DLD1 (cell line): ENCODE measurements at regions not wholly inside any gene's neighbourhood (a gene's known extent, or its start where the extent isn't known, plus 50 kb on each side); places are given as distances from the start of the nearest gene placed in this dataset.

Experiments
- in situ Hi-C: cut with HindIII; loops from 2 replicates; pipeline ENCODE4 v1.10.0; 2017; ENCODE audit warnings: low sequenced_read_pairs

DNA sequence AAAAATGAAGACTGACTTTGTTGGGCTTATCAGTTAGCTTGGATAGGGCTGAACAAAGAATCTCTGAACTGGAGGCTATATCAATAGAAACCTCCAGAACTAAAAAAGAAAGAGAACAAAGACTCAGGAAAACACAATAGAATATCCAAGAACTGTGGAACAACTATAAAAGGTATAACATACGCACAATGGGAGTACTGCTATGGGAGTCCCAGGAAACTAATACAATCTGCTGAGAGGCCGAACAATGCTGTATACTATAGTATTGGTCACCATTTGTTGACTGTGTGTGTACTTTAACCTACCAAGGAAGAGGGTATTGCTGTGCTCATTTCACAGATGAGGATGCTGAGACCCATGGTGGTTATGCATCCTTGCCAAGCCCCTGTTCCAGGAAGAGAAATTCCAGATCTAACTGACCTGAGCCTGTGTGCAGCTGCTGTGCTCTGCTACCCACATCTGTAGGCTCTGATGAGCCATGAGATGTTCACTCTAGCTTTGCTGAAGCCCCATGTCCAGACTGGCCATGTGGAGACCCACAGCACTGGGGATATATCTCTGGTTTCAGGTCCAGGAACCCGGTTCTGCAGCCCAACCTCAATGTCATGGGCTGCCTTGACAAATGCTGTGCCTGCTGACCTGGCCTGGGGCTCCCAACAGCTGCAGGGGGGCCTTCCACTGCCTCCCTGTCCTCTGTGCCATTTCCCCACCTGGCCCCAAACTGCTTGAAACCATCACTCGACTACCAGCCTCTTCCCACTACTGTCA lies 254.3 kb upstream of the TNRC6C start:
- in situ Hi-C loops, result no loop called here

DNA sequence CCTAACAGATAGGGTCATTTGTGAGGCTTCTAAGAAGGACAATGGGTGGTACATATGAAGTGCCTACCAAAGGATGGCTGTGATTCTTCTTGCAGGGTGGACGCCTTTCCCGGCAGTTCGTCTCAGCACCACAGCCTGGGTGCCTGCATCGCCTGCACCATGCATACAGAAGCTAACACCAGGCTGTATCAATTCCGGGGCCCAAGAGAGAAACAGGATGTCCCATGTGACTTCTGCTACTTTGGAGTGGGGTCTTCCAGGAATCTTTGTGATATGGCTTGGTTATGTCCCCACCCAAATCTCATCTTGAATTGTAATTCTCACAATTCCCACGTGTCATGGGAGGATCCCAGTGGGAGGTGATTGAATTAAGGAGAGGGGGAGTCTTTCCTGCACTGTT lies 251.6 kb upstream of the TNRC6C start:
- in situ Hi-C loops, result no loop called here

DNA sequence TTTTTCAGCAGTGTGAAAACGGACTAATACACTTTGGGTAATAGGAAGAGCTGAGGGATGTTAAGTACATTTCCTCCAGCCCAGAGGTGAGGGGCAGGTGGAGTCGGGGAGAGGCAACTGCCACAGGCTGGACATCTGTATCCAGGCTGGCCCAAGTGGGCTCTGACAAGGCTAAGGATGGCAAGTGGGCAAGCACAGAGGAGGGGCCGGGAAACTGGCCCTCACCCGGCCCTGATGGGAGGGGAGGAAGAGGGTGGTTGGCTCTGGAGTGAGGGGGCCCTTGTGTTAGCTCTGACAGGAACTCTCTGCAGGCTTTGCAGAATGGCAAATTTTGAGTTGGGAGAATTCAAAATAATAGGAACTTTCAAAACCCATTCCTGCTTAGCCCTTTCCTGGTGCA lies 251.0 kb upstream of the TNRC6C start:
- in situ Hi-C loops, result no loop called here

- in situ Hi-C loops, result no loop called here
Measured at GRCh38 chr17:77708049-77708448, 250.5 kb upstream of the TNRC6C start.

DNA sequence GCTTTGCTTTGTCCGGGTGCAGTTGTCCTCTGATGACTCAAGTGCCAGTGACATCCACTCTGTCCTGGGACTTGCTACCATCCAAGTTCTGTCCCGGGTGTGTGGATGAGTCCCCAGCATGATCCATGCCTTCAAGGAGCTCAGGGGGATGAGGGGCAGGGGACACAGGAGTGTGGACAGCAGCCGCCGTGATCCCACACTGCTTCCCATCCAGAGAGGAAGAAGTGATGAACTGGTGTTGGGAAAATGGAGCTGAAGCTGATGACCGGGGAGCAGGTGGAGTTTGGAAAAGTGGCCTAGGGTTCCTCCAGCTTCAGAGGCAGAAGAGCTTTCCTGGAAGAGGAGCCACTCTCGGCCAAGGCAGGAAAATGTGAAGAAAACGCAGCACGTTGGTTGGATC lies 249.6 kb upstream of the TNRC6C start:
- in situ Hi-C loops, result no loop called here

- in situ Hi-C loops, result no loop called here
Measured at GRCh38 chr17:77709594-77709993, 248.9 kb upstream of the TNRC6C start.

DNA sequence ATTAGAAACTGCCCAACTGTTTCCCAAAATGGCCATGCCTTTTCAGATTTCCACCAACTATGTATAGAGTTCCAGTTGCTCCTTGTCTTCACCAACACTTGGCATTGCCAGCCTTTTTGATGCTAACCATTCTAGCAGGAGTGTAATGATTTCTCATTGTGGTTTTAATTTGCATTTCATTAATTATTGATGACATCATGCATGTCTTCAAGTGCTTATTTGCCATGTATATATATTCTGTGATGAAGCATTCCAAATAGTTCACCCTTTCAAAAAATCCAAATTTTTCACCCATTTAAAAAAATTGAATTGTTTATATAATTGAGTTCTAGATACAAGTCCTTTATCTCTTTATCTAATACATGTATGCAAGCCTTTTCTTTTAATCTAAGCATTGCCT lies 245.9 kb upstream of the TNRC6C start:
- in situ Hi-C loops, result no loop called here

GRCh38 chr17:77716289-77716926 lies 242.1 kb upstream of the TNRC6C start:
- in situ Hi-C loops, result no loop called here

- in situ Hi-C loops, result no loop called here
Measured at GRCh38 chr17:77717941-77718668, 240.4 kb upstream of the TNRC6C start.

GRCh38 chr17:77718669-77718961 lies 239.9 kb upstream of the TNRC6C start:
- in situ Hi-C loops, result no loop called here

GRCh38 chr17:77719806-77720205 lies 238.7 kb upstream of the TNRC6C start:
- in situ Hi-C loops, result no loop called here

- in situ Hi-C loops, result no loop called here
Measured at GRCh38 chr17:77720946-77721845, 237.3 kb upstream of the TNRC6C start.

DNA sequence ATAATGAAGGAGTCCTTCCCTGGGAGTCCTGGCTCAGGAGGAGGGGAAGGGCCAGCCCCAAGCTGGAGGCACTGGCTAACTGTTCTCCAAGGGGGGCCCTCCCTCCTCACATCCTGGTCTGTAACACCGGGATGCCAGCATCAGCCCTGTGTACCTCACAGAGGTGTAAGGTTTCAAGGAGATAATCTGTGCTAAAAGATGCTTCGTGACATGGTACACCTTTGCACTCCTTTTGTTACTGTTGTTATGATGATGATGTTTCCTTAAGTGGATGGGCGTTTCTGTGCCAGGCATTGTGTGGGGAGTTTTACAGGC lies 236.7 kb upstream of the TNRC6C start:
- in situ Hi-C loops, result no loop called here

DNA sequence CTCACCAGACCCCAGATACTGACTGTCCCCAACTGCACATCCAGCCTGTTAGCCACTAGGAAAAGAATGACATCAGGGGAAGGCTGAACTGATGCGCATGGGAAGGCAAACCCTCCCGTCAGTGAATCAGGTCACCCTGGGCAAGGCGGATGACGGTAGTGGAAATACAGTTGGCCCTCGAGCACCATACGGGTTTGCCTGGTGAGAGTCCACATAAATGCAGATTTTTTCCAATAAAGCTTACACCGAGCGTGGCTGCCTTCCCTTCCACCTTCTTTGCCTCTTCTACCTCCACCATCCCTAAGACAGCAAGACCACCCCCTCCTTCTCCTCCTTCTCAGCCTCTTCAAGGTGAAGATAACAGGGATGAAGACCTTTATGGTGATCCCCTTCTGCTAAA lies 236.1 kb upstream of the TNRC6C start:
- in situ Hi-C loops, result no loop called here

GRCh38 chr17:77723071-77723908 lies 235.2 kb upstream of the TNRC6C start:
- in situ Hi-C loops, result no loop called here

DNA sequence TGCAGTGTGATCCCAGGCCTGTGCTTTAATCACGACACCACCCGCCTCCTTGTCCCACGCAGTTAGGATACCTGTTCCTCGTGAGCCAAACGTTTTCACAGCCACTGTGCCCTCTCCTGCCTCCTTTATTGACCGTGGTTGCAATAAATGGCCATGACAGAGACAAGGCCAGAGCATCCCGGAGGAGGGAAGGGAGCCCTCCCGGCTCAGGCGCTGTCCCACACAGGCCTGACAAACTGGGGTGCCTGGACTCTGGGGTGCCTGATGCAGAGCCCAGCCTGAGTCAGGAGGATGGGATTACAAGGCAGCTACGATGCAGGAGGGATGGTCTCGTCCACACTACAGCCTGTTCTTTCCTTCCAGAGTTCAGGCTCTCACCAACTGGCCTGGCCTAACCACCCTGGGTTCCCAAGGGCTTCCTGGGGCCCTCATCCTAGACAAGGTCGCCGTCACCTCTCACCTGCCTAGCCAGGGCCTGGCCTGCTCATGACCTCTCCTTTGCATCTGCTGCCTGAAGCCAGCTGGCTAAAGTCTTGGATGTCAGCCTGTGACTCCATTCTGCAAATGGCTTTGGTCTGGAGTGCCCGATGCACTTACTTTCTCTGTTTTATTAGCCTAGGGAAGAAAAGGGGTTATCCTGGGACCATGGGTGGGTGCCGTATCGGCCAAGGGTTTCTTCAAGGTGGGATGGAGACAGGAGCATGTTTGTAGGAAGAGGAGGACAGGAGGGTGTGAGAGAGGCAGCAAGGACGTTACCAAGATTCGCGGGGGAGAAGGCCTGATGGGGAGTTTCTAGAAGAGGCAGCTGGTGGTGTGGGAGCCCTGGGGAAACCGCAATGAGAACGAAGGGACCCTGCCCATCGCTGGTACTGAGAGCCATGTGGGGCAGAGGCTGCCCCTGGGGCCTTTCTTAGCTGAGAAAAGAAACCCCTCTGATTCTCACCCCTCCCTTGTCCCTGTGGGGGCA lies 234.3 kb upstream of the TNRC6C start:
- in situ Hi-C loops, result no loop called here

DNA sequence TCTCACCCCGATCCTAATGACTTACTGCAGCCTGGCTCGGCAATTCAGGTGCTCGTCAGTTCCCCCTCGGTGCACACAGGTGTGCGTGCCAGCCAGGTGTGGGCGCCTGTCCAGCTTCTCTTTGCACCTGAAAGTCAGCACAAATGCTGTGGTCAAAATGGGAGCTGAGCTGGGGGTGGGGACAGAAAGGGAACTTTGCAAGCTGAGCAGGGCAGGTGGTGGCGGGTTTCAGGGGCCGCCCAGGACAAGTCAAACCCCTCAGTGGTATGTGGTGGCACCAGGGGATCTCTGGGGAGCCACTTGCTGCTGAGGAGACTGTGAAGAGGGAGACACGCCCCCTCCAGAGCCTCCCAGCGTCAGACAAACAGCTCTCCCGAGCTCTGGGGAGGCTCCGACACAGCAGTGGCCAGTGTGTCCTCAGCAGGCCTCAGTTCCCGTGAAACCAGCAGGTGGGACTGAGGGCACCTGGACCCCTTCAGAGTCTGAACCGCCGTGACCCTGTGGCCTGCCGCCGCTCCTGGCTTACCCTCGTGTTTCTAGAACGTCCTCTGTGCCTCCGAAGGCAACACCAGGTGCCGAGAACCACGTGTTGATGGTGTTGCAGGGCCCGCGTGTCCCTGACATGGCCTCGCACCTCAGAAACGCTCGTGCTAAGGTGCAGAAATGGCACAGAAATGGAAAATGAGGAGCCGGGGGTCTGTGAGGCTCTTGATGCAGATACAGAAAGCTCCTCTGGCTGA lies 233.5 kb upstream of the TNRC6C start:
- in situ Hi-C loops, result no loop called here

GRCh38 chr17:77725846-77726245 lies 232.7 kb upstream of the TNRC6C start:
- in situ Hi-C loops, result no loop called here

- in situ Hi-C loops, result no loop called here
Measured at GRCh38 chr17:77726549-77727006, 231.9 kb upstream of the TNRC6C start.
